Breast epithelium (tissue), 4 donors: ENCODE measurements at regions not wholly inside any gene's neighbourhood (a gene's known extent, or its start where the extent isn't known, plus 50 kb on each side); places are given as distances from the start of the nearest gene placed in this dataset.

ENCODE experiments used
- DNase-seq, 2 donors: peaks; one replicate each; pipeline ENCODE4 v3.0.0-alpha.2; 2019; ENCODE audit warnings: low spot score in 2 of 2
- H3K27ac ChIP-seq, 2 donors: fragments of 200-600 bp; sonication (generic) in 1 of 2; one replicate each; pipeline ENCODE4 v1.5.1; 2016 to 2019; ENCODE audit warnings: mild to moderate bottlenecking in 1 of 2
- H3K27me3 ChIP-seq, 2 donors: fragments of 200-600 bp; sonication (generic) in 1 of 2; one replicate each; pipeline versions ENCODE4 v1.5.1 to v1.6.0; 2017 to 2019; ENCODE audit warnings: control low read depth in 1 of 2, mild to moderate bottlenecking in 1 of 2
- H3K36me3 ChIP-seq: fragments of 200-600 bp; one replicate; pipeline ENCODE4 v1.5.1; 2019
- H3K4me1 ChIP-seq, 2 donors: fragments of 200-600 bp; sonication (generic); one replicate each; pipeline ENCODE4 v1.5.1; 2016 to 2019; ENCODE audit warnings: control low read depth in 1 of 2
- H3K4me3 ChIP-seq, 3 donors: fragments of 200-600 bp; sonication (generic); 1 replicate in 2 of 3; 2 replicates in 1 of 3; pipeline ENCODE4 v1.5.1; 2016 to 2019; ENCODE audit warnings: mild to moderate bottlenecking in 3 of 3, moderate library complexity in 2 of 3
- H3K9me3 ChIP-seq, 2 donors: fragments of 200-600 bp; sonication (generic) in 1 of 2; one replicate each; pipeline ENCODE4 v1.5.1; 2016 to 2019; ENCODE audit warnings: control low read depth in 1 of 2
- CTCF ChIP-seq, 3 donors: fragments of 450-650 bp; IDR thresholded peaks; one replicate each; pipeline ENCODE4 v1.5.1; 2016 to 2017; ENCODE audit warnings: antibody characterized with exemption in 3 of 3, mild to moderate bottlenecking in 3 of 3, moderate library complexity in 3 of 3
- POLR2A ChIP-seq: fragments of 450-650 bp; IDR thresholded peaks from one replicate; pipeline ENCODE4 v1.6.1; 2016; ENCODE audit warnings: antibody characterized with exemption, mild to moderate bottlenecking, moderate library complexity
- POLR2AphosphoS5 ChIP-seq, 3 donors: sonication (generic); formaldehyde crosslinking; IDR thresholded peaks; one replicate each; pipeline ENCODE4 v1.6.1; 2017; ENCODE audit warnings: antibody characterized with exemption in 3 of 3
- intact Hi-C: fragments of 100-400 bp; cut with DNase I; formaldehyde crosslinking; loops from one replicate; pipeline ENCODE4 v1.15.1; 2023; ENCODE audit warnings: low total_unique reads

DNA sequence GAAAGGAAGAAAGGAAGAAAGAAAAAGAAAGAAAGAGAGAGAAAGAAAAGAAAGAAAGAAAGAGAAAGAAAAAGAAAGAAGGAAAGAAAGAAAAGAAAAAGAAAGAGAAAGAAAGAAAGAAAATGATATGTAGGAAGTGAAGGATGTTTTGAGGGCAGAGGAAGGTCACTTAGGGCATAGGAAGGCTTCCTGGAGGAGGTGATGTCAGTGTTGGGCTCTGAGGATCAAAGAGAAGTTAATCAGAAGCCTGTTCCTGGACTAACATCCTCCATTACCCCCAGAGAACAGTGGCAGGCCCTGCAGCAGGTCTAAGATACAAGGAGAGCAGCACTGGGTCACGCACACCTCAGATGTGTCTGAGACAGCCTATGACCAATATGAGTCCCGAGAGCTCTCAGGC, 54.7 kb upstream of the CALN1 start:
- no peak for DNase-seq
- Histone ChIP-seq H3K9me3 (peaks cover 0 to 22% of the 10 kb centered on the region in 2 donors), H3K27ac (no peak overlapping the region), H3K4me3 (no peak overlapping the region), H3K4me1 (no peaks in the 10 kb centered on the region), H3K36me3 (no peaks in the 10 kb centered on the region), H3K27me3 (no peaks in the 10 kb centered on the region)
- intact Hi-C loops: no loop called here
- TF ChIP-seq POLR2AphosphoS5 (IDR thresholded peaks at IDR 0.05): no peak
- no peak for TF ChIP-seq POLR2A
- TF ChIP-seq CTCF (IDR thresholded peaks at IDR 0.05): no peak

DNA sequence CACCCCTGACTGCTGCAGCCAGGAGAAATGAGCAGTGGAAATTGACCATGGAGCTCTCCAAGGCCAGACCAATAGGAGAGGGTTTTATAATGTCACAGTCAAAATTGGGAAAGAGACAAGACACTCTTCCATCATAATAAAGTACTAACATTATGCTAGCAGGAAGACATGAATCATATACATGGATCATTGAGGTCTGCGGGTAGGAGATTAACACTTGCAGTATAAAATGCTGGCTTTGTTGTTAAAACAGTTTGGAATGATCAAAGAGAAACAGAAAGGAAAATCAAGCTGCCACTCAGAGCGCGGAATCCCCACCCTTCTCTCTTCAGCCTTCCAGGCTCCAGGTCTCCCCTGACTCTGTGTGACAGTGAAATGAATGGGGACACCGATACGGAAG, 53.4 kb upstream of the CALN1 start:
- Histone ChIP-seq H3K4me3 (no peak overlapping the region), H3K27ac (no peak overlapping the region), H3K9me3 (peaks cover 0 to 22% of the 10 kb centered on the region in 2 donors), H3K36me3 (no peaks in the 10 kb centered on the region), H3K4me1 (no peaks in the 10 kb centered on the region), H3K27me3 (no peaks in the 10 kb centered on the region)
- TF ChIP-seq POLR2AphosphoS5 (IDR thresholded peaks at IDR 0.05): no peak
- TF ChIP-seq CTCF (IDR thresholded peaks at IDR 0.05): no peak
- no peak for TF ChIP-seq POLR2A
- intact Hi-C loops: no loop called here
- no peak for DNase-seq

GRCh38 chr7:72462311-72462710, 50.2 kb upstream of the CALN1 start:
- Histone ChIP-seq H3K4me3 (no peak overlapping the region), H3K27me3 (no peaks in the 10 kb centered on the region), H3K36me3 (no peaks in the 10 kb centered on the region), H3K9me3 (peaks cover 0 to 6% of the 10 kb centered on the region in 2 donors), H3K4me1 (no peaks in the 10 kb centered on the region), H3K27ac (no peak overlapping the region)
- TF ChIP-seq POLR2AphosphoS5 (IDR thresholded peaks at IDR 0.05) (no peak), POLR2A (no peak), CTCF (IDR thresholded peaks at IDR 0.05) (no peak)
- no peak for DNase-seq
- intact Hi-C loops: no loop called here
